DMS53 treated with DMSO at 0.1 percent for 48 hours (cell line): ENCODE measurements at regions not wholly inside any gene's neighbourhood (a gene's known extent, or its start where the extent isn't known, plus 50 kb on each side); places are given as distances from the start of the nearest gene placed in this dataset.

Experiments used
- DNase-seq: peaks from one replicate; lab custom pipeline; 2025; ENCODE audit not compliant: unreplicated experiment; lab: John Stamatoyannopoulos, UW

GRCh38 chr13:64847767-64848166 is 2382.4 kb downstream of the PCDH9 start:
- DNase-seq, result no peak

- no peak for DNase-seq
Measured at GRCh38 chr13:64845110-64845509, 2385.0 kb downstream of the PCDH9 start.

DNA sequence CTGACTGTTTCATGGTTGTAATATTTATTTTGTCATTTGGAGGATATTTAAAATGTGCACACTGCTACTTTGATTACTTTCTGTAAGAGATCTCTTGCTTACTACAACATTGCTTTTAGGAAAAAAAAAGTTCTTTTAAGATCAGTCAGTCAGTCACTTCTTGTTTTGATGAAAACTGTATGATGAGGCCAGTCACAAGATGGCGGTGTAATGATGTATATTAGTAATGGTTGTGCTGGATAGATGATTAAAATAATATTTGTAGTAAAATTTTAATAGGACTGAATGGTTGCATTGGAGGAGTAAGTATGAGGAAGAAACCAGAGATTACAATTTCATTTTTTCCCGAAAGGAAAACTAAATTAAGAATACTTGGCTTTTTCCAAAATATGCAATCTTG is 2411.1 kb downstream of the PCDH9 start:
- no peak for DNase-seq

DNA sequence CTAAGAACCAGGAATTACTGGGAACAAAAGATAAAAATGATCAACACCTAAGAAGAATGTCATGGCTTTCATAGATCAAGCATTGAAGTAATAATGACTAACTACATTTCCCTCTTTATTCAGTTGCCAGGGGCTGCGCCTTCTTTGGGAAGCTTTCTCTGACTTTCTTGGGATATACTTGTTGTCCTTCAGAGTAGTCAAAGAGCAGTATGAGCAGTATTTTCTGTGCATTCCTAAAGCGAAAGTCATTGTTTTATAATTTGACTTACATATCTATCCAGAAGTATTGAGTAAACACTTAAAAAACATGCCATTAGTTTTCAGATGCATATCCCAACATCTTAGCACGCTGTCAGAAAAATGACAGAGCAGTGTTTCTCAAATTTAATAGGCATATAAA is 2412.4 kb downstream of the PCDH9 start:
- no peak for DNase-seq

DNA sequence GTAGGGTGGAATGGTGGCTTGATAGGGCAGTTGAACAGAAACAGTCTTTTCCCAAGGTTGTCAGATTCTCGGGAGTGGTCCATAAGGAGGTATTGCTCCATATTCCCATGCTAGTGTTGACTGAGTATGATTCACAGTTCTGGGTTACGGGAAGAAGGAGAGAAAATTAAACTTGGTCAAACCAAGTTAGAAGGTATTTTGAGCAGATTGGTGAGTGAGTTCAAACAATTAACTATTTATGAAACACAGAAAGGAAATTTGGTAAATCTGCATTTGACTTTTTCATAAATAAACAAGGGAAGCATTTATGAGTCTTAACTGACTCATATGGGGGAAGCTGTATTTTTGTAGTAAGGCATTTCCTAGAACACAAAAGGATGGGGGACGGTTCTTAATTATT is 2419.4 kb downstream of the PCDH9 start:
- DNase-seq, result no peak

DNA sequence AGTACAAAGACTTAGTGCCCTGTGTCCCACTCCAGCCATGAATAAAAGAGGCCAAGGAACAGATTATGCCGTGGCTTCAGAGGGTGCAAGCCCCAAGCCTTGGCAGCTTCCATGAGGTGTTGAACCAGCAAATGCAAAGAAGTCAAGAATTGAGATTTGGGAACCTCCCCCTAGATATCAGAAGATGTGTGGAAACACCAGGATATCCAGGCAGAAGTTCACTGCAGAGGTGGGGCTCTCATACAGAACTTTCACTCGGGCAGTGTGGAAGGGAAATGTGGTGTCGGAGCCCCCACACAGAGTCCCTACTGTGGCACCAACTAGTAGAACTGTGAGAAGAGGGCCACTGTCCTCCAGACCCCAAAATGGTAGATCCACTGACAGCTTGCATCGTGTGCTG is 2421.4 kb downstream of the PCDH9 start:
- DNase-seq, result no peak

DNA sequence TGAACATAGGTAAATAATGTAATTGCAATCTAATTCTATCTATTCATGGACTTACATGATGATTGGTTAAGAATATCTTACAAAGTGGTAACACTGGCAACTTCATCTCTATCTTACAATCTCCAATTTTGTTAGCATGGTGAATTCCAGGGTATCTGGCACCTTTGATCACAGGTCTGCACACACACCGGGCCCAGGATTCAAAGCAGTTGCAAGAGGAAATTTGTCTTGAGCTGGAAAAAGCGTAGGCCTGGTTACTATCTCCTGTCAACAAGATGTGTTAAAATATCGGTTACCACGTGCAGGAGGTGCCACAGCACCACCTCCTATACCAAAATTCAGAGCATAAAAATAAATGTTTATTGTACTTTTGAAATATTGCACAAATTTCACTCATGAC is 2428.4 kb downstream of the PCDH9 start:
- no peak for DNase-seq

DNA sequence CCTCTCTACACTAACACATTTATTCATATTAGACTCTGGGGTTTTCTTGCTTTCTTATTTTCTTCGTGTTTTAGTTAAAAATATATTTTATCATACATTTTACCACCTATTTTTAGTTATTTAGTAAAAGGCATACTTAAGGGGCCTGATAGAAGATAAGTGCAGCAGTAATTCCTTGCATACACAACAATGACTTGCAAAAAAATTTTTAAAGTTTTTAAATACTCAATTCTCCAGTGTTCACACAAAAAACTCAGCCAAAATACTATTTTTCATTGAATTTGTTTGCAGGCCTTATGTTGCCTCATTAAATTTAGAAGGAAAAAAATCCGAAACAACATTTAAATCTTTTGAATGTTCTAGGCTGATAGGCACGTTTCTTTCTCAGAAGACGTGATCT is 2431.7 kb downstream of the PCDH9 start:
- DNase-seq, result no peak

- DNase-seq, result no peak
Measured at GRCh38 chr13:64793592-64793991, 2436.5 kb downstream of the PCDH9 start.

DNA sequence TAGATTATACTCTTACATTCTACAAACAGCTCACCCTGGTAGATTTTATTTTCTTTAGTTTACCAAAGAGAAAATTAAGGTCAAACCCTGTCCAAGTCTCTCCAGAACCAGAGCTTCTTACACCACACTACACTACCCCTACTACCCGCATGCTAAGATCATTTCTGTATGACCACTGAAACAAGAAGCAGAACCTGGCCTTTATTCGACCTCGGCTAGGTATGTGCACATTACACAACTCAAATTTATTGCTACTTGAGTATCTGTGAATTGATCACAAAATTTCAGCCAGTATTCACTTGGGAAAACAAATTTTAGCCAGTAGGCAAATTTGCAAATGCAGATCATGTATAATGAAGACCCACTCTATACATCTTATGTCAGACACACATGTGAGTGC is 2437.0 kb downstream of the PCDH9 start:
- DNase-seq, result no peak

- DNase-seq, result no peak
Measured at GRCh38 chr13:64791373-64791772, 2438.8 kb downstream of the PCDH9 start.

GRCh38 chr13:64782466-64782865 is 2447.7 kb downstream of the PCDH9 start:
- no peak for DNase-seq

DNA sequence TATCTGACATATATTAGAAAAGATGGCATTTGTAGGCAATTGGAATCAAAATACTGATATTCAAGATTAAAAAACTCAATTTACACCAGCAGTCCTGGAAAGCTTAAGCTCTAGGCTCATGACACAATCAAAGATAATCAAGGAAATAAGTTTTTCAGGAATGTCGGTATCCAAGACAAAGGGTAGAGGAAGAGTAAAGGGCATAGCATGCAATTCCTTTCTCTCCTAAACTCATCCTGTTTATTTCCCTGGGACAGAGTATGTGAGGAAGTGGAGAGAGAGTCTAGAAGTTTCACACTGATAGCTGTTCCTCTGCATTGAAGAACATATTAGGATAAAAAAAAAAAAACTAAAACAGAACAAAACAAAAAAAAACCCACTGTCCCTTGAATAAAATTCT is 2452.1 kb downstream of the PCDH9 start:
- DNase-seq, result no peak

- DNase-seq, result peak; percentile 12
Measured at GRCh38 chr13:64774915-64775314, 2455.2 kb downstream of the PCDH9 start.

DNA sequence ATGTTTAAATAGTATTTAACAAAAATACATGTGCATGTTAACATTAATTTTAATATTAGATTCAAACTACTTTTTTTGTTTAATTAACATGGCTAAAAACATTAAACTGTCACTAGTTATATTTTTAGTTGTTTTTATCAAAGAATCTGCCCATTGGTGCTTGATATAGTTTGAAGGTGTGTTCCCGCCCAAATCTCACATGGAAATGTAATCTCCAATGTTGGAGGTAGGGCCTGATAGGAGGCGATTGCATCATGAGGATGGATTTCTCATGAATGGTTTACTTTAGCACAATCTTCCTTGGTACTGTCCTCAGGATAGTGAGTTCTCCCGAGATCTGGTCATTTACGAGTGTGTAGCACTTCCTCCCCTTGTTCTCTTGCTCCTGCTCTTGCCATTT is 2459.4 kb downstream of the PCDH9 start:
- DNase-seq, result no peak

GRCh38 chr13:64767054-64767453 is 2463.1 kb downstream of the PCDH9 start:
- DNase-seq, result no peak

- no peak for DNase-seq
Measured at GRCh38 chr13:64765636-64766035, 2464.5 kb downstream of the PCDH9 start.

GRCh38 chr13:64758521-64759244 is 2471.5 kb downstream of the PCDH9 start:
- no peak for DNase-seq

DNA sequence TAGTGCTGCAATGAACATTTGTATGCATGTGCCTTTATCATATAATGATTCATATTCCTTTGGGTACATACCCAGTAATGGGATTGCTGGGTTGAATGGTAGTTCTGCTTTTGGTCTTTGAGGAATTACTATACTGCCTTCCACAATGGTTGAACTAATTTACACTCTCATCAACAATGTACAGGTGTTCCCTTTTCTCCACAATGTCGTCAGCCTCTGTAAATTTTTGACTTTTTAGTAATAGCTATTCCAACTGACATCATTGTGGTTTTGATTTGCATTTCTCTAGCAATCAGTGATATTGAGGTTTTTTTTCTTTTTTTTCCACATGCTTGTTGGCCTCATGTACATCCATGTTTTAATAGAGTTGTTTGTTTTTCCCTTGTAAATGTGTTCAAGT is 2473.5 kb downstream of the PCDH9 start:
- DNase-seq, result no peak

GRCh38 chr13:64755961-64756360 is 2474.2 kb downstream of the PCDH9 start:
- DNase-seq, result no peak

GRCh38 chr13:64753233-64754000 is 2476.7 kb downstream of the PCDH9 start:
- no peak for DNase-seq

GRCh38 chr13:64749301-64749700 is 2480.8 kb downstream of the PCDH9 start:
- no peak for DNase-seq

DNA sequence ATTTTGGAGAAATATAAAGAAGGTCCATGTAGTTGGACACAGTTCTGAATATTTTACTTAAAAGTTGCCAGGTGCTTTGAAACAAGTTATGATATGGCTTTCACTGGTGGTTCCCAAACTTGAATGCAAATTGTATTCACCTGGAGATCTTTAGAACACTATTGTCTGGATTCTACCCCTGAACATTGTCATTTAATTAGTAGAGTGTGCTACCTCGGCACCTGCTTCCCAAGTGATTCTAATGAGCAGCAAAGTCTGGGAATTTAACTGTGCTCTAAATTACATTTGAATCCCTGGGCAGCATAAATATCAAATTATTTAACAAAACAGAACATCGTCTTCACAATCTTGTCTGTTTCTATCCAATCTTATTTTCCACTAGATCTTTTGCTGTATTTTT is 2483.3 kb downstream of the PCDH9 start:
- DNase-seq, result no peak
